ENCODE measurements at regions not wholly inside any gene's neighbourhood (a gene's known extent, or its start where the extent isn't known, plus 50 kb on each side); places are given as distances from the start of the nearest gene placed in this dataset.
"Not testable (repeated sequence)": the region's sequence is repeated elsewhere in the genome, so short reads cannot be mapped to it uniquely, and the experiment has no call there.

- H3K27ac Mint-ChIP-seq, H3K4me3 Mint-ChIP-seq, H3K4me1 Mint-ChIP-seq, ATAC-seq, H3K9me3 Mint-ChIP-seq, H3K36me3 Mint-ChIP-seq: not testable (repeated sequence)
- peaks cover 10% of the 10 kb centered on the region for H3K27me3 Mint-ChIP-seq
Observed at GRCh38 chr11:135001065-135001464, 589.0 kb upstream of the B3GAT1 start.

- Mint-ChIP-seq H3K27ac (no peak overlapping the region), H3K27me3 (peaks cover 1% of the 10 kb centered on the region), H3K4me3 (no peak overlapping the region), H3K9me3 (peaks cover 7% of the 10 kb centered on the region), H3K36me3 (no peaks in the 10 kb centered on the region), H3K4me1 (no peaks in the 10 kb centered on the region)
- ATAC-seq, result no peak
Observed at GRCh38 chr11:134999590-134999989, 587.5 kb upstream of the B3GAT1 start.

GRCh38 chr11:134997652-134998320 is 585.7 kb upstream of the B3GAT1 start:
- Mint-ChIP-seq H3K36me3 (no peaks in the 10 kb centered on the region), H3K27ac (no peak overlapping the region), H3K27me3 (peaks cover 19% of the 10 kb centered on the region), H3K4me1 (no peaks in the 10 kb centered on the region), H3K4me3 (no peak overlapping the region), H3K9me3 (peaks cover 7% of the 10 kb centered on the region)
- no peak for ATAC-seq

GRCh38 chr11:134995741-134996140 is 583.7 kb upstream of the B3GAT1 start:
- Mint-ChIP-seq H3K4me3 (no peak overlapping the region), H3K27ac (no peak overlapping the region), H3K9me3 (peaks cover 2% of the 10 kb centered on the region), H3K4me1 (no peaks in the 10 kb centered on the region), H3K36me3 (no peaks in the 10 kb centered on the region), H3K27me3 (peaks cover 22% of the 10 kb centered on the region)
- no peak for ATAC-seq

GRCh38 chr11:134994431-134994830 is 582.4 kb upstream of the B3GAT1 start:
- Mint-ChIP-seq H3K4me3 (no peak overlapping the region), H3K27ac (no peak overlapping the region), H3K36me3 (no peaks in the 10 kb centered on the region), H3K9me3 (no peaks in the 10 kb centered on the region), H3K27me3 (peaks cover 22% of the 10 kb centered on the region), H3K4me1 (no peaks in the 10 kb centered on the region)
- ATAC-seq, result no peak

GRCh38 chr11:134993691-134994243 is 581.7 kb upstream of the B3GAT1 start:
- Mint-ChIP-seq H3K36me3 (no peaks in the 10 kb centered on the region), H3K27me3 (peaks cover 22% of the 10 kb centered on the region), H3K4me3 (no peak overlapping the region), H3K9me3 (no peaks in the 10 kb centered on the region), H3K27ac (no peak overlapping the region), H3K4me1 (no peaks in the 10 kb centered on the region)
- no peak for ATAC-seq

GRCh38 chr11:134992981-134993380 is 580.9 kb upstream of the B3GAT1 start:
- ATAC-seq, result no peak

GRCh38 chr11:134988495-134988894 is 576.5 kb upstream of the B3GAT1 start:
- H3K4me1 Mint-ChIP-seq, result no peaks in the 10 kb centered on the region
- no peaks in the 10 kb centered on the region for H3K9me3 Mint-ChIP-seq
- H3K27me3 Mint-ChIP-seq, result peaks cover 38% of the 10 kb centered on the region
- no peak for ATAC-seq
- H3K36me3 Mint-ChIP-seq, result no peaks in the 10 kb centered on the region
- no peak overlapping the region for H3K4me3 Mint-ChIP-seq
- no peak overlapping the region for H3K27ac Mint-ChIP-seq

More at GRCh38 chr11:134992981-134993380, 580.9 kb upstream of the B3GAT1 start:
- Mint-ChIP-seq H3K9me3 (no peaks in the 10 kb centered on the region), H3K36me3 (no peaks in the 10 kb centered on the region), H3K27ac (no peak overlapping the region), H3K4me1 (no peaks in the 10 kb centered on the region), H3K27me3 (peaks cover 22% of the 10 kb centered on the region), H3K4me3 (no peak overlapping the region)

- H3K27ac Mint-ChIP-seq, result no peak overlapping the region
- no peaks in the 10 kb centered on the region for H3K9me3 Mint-ChIP-seq
- H3K36me3 Mint-ChIP-seq, result no peaks in the 10 kb centered on the region
- H3K4me1 Mint-ChIP-seq, result no peaks in the 10 kb centered on the region
- peaks cover 36% of the 10 kb centered on the region for H3K27me3 Mint-ChIP-seq
- no peak for ATAC-seq
- no peak overlapping the region for H3K4me3 Mint-ChIP-seq
Observed at GRCh38 chr11:134987822-134988221, 575.8 kb upstream of the B3GAT1 start.

GRCh38 chr11:134987223-134987768 is 575.3 kb upstream of the B3GAT1 start:
- H3K4me1 Mint-ChIP-seq, result no peaks in the 10 kb centered on the region
- H3K36me3 Mint-ChIP-seq, result no peaks in the 10 kb centered on the region
- H3K27ac Mint-ChIP-seq, result no peak overlapping the region
- H3K9me3 Mint-ChIP-seq, result no peaks in the 10 kb centered on the region
- ATAC-seq, result no peak
- peaks cover 38% of the 10 kb centered on the region for H3K27me3 Mint-ChIP-seq
- H3K4me3 Mint-ChIP-seq, result no peak overlapping the region

- Mint-ChIP-seq H3K36me3 (no peaks in the 10 kb centered on the region), H3K27me3 (peaks cover 41% of the 10 kb centered on the region), H3K27ac (no peak overlapping the region), H3K4me1 (no peaks in the 10 kb centered on the region), H3K9me3 (no peaks in the 10 kb centered on the region), H3K4me3 (no peak overlapping the region)
- ATAC-seq, result no peak
Observed at GRCh38 chr11:134984421-134984820, 572.4 kb upstream of the B3GAT1 start.

GRCh38 chr11:134982432-134982831 is 570.4 kb upstream of the B3GAT1 start:
- H3K36me3 Mint-ChIP-seq, H3K4me3 Mint-ChIP-seq, H3K9me3 Mint-ChIP-seq: not testable (repeated sequence)

GRCh38 chr11:134981835-134982234 is 569.8 kb upstream of the B3GAT1 start:
- no peaks in the 10 kb centered on the region for H3K9me3 Mint-ChIP-seq
- no peaks in the 10 kb centered on the region for H3K36me3 Mint-ChIP-seq
- H3K4me1 Mint-ChIP-seq, result no peaks in the 10 kb centered on the region
- no peak overlapping the region for H3K27ac Mint-ChIP-seq
- H3K4me3 Mint-ChIP-seq, result no peak overlapping the region
- H3K27me3 Mint-ChIP-seq, result peaks cover 31% of the 10 kb centered on the region
- no peak for ATAC-seq

More at GRCh38 chr11:134982432-134982831, 570.4 kb upstream of the B3GAT1 start:
- not testable (repeated sequence) for H3K27ac Mint-ChIP-seq, H3K4me1 Mint-ChIP-seq, ATAC-seq
- H3K27me3 Mint-ChIP-seq, result peaks cover 37% of the 10 kb centered on the region

GRCh38 chr11:134980819-134981710 is 569.0 kb upstream of the B3GAT1 start:
- Mint-ChIP-seq H3K27ac (no peak overlapping the region), H3K36me3 (no peaks in the 10 kb centered on the region), H3K9me3 (no peaks in the 10 kb centered on the region), H3K4me1 (no peaks in the 10 kb centered on the region), H3K27me3 (peaks cover 30% of the 10 kb centered on the region), H3K4me3 (no peak overlapping the region)
- peak; percentile 22 for ATAC-seq

- not testable (repeated sequence) for H3K27ac Mint-ChIP-seq, H3K4me1 Mint-ChIP-seq, ATAC-seq, H3K4me3 Mint-ChIP-seq, H3K36me3 Mint-ChIP-seq, H3K9me3 Mint-ChIP-seq
- H3K27me3 Mint-ChIP-seq, result peaks cover 19% of the 10 kb centered on the region
Observed at GRCh38 chr11:134979089-134979457, 567.0 kb upstream of the B3GAT1 start.

All from stimulated activated memory B cell treated with anti-CD40 and anti-IgM and Interleukin-4, amounts not matched to agents 10 μg/mL and 1 μg/mL and 100 μg/mL, for 72 hours (primary cell).